Mucosa of gallbladder (tissue), 1 donor: ENCODE measurements at regions not wholly inside any gene's neighbourhood (a gene's known extent, or its start where the extent isn't known, plus 50 kb on each side); places are given as distances from the start of the nearest gene placed in this dataset.
A peak's percentile ranks its signal among the peaks of the same experiment; 100 is the strongest.

Experiments used
- DNase-seq: peaks from one replicate; pipeline ENCODE4 v3.0.0-alpha.2; 2020; ENCODE audit warnings: low spot score
- donor health status: DM: no; HTN: no; CAD: no.

GRCh38 chr9:69955536-69956355 lies 87.9 kb upstream of the MAMDC2 start:
- DNase-seq: no peak

- no peak for DNase-seq
Measured at GRCh38 chr9:69961843-69962242, 81.8 kb upstream of the MAMDC2 start.

- DNase-seq: no peak
Measured at GRCh38 chr9:69963803-69964202, 79.8 kb upstream of the MAMDC2 start.

- no peak for DNase-seq
Measured at GRCh38 chr9:69964446-69964845, 79.2 kb upstream of the MAMDC2 start.

GRCh38 chr9:69965416-69966145 lies 78.1 kb upstream of the MAMDC2 start:
- DNase-seq: no peak

GRCh38 chr9:69967344-69967743 lies 76.3 kb upstream of the MAMDC2 start:
- no peak for DNase-seq

GRCh38 chr9:69970001-69970533 lies 73.6 kb upstream of the MAMDC2 start:
- no peak for DNase-seq

- peak; percentile 63 for DNase-seq
Measured at GRCh38 chr9:69971643-69972449, 71.8 kb upstream of the MAMDC2 start.

- no peak for DNase-seq
Measured at GRCh38 chr9:69975681-69976080, 68.0 kb upstream of the MAMDC2 start.

- no peak for DNase-seq
Measured at GRCh38 chr9:69976152-69976551, 67.5 kb upstream of the MAMDC2 start.

GRCh38 chr9:69980041-69980440 lies 63.6 kb upstream of the MAMDC2 start:
- no peak for DNase-seq

GRCh38 chr9:69980591-69980990 lies 63.1 kb upstream of the MAMDC2 start:
- no peak for DNase-seq

- no peak for DNase-seq
Measured at GRCh38 chr9:69981686-69982445, 61.8 kb upstream of the MAMDC2 start.

- no peak for DNase-seq
Measured at GRCh38 chr9:69984831-69985230, 58.8 kb upstream of the MAMDC2 start.

- no peak for DNase-seq
Measured at GRCh38 chr9:69985971-69986370, 57.7 kb upstream of the MAMDC2 start.

- DNase-seq: no peak
Measured at GRCh38 chr9:69986970-69987369, 56.7 kb upstream of the MAMDC2 start.

- DNase-seq: no peak
Measured at GRCh38 chr9:69987457-69987856, 56.2 kb upstream of the MAMDC2 start.

GRCh38 chr9:69993110-69993509 lies 50.5 kb upstream of the MAMDC2 start:
- no peak for DNase-seq
